Tibial nerve (tissue), 4 donors: ENCODE measurements at regions not wholly inside any gene's neighbourhood (a gene's known extent, or its start where the extent isn't known, plus 50 kb on each side); places are given as distances from the start of the nearest gene placed in this dataset.

ENCODE experiments used
- EP300 ChIP-seq, 2 donors: sonication (generic); formaldehyde crosslinking; IDR thresholded peaks; one replicate each; pipeline ENCODE4 v1.6.1; 2017; ENCODE audit warnings: antibody characterized with exemption in 2 of 2, mild to moderate bottlenecking in 1 of 2
- TF ChIP-seq, protein P1 (sequence below), 5 experiments: fragments of 200-600 bp in 3 of 5; fragments of 450-650 bp in 2 of 5; sonication (generic) in 3 of 5; IDR thresholded peaks; one replicate each; pipeline ENCODE4 v1.5.1; 2016 to 2019; ENCODE audit warnings: antibody characterized with exemption in 5 of 5, mild to moderate bottlenecking in 3 of 5, moderate library complexity in 2 of 5

DNA sequence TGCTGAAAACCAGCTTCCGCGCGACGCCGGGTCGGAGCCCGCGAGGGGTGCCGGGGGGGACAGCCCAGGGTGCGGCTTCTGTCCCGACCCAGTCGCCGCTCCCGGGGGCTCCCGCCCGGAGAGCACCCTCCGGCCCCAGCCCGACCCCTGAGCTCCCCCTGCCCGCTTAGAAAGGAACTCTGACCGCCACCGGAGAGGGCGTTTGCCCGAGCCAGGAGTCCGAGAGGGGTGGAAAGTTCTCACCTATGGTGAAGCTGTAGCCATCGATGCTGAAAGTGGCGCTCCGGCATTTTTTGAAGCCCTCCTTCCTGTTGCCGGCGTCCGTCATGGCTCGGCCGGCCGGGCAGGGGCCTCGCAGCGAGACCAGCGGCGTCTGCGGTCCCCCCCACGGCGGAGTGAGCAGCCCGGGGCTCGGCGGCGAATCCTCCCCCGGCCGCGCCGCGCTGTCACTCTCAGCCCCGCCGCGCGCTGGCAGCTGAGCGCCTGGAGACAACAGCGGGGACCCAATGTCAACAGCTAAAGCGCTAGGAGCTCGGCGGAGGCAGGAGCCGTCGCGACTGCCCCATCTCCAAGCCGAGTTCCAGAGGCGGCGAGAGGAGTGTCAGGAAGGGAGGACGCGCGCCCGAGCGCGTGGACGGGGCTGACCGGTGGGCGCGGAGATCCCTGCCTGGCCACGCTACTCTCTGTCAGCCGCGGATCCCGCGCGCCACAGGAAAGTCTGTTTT is 191.6 kb downstream of the LSM5 start:
- TF ChIP-seq EP300 (IDR thresholded peaks at IDR 0.05) = no peak
- TF ChIP-seq, protein P1, sequence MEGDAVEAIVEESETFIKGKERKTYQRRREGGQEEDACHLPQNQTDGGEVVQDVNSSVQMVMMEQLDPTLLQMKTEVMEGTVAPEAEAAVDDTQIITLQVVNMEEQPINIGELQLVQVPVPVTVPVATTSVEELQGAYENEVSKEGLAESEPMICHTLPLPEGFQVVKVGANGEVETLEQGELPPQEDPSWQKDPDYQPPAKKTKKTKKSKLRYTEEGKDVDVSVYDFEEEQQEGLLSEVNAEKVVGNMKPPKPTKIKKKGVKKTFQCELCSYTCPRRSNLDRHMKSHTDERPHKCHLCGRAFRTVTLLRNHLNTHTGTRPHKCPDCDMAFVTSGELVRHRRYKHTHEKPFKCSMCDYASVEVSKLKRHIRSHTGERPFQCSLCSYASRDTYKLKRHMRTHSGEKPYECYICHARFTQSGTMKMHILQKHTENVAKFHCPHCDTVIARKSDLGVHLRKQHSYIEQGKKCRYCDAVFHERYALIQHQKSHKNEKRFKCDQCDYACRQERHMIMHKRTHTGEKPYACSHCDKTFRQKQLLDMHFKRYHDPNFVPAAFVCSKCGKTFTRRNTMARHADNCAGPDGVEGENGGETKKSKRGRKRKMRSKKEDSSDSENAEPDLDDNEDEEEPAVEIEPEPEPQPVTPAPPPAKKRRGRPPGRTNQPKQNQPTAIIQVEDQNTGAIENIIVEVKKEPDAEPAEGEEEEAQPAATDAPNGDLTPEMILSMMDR (IDR thresholded peaks at IDR 0.05) = no peak
